HL-60 (cell line): ENCODE measurements at regions not wholly inside any gene's neighbourhood (a gene's known extent, or its start where the extent isn't known, plus 50 kb on each side); places are given as distances from the start of the nearest gene placed in this dataset.

Experiments used
- DNase-seq, 2 experiments: peaks; one replicate each; pipeline ENCODE4 v3.0.0-alpha.2; 2010 to 2020; ENCODE audit warnings: low read depth in 1 of 2, low spot score in 1 of 2
- H3K27ac ChIP-seq: fragments of 250-450 bp; sonication (Bioruptor Pico); replicated peaks from 2 replicates; pipeline ENCODE4 v1.5.1; 2020; ENCODE audit warnings: mild to moderate bottlenecking, moderate library complexity
- H3K27me3 ChIP-seq: fragments of 250-450 bp; sonication (Bioruptor Pico); 2 replicates; pipeline ENCODE4 v1.5.1; 2021; ENCODE audit warnings: mild to moderate bottlenecking, moderate library complexity; ENCODE audit not compliant: insufficient read depth, poor library complexity, severe bottlenecking
- H3K4me3 ChIP-seq: replicated peaks from 2 replicates; pipeline ENCODE4 v1.5.1; 2011; ENCODE audit warnings: mild to moderate bottlenecking, control low read depth, low read length; ENCODE audit not compliant: insufficient read depth
- CTCF ChIP-seq: IDR thresholded peaks from one replicate; pipeline ENCODE4 v1.5.1; 2011; ENCODE audit warnings: low read length, control low read depth, inconsistent platforms; ENCODE audit not compliant: insufficient read depth
- GABPA ChIP-seq: IDR thresholded peaks from 2 replicates; pipeline ENCODE4 v1.6.1; 2012; ENCODE audit warnings: low read depth
- POLR2AphosphoS5 ChIP-seq: IDR thresholded peaks from 2 replicates; pipeline ENCODE4 v1.6.1; 2012; ENCODE audit warnings: low read depth
- REST ChIP-seq: IDR thresholded peaks from 2 replicates; pipeline ENCODE4 v1.6.1; 2012; ENCODE audit warnings: low read depth; ENCODE audit not compliant: insufficient replicate concordance
- SPI1 ChIP-seq: IDR thresholded peaks from 2 replicates; pipeline ENCODE4 v1.6.1; 2012; ENCODE audit warnings: low read depth, mild to moderate bottlenecking, borderline replicate concordance

GRCh38 chr12:67568055-67568454 is 80.5 kb upstream of the DYRK2 start:
- TF ChIP-seq POLR2AphosphoS5 = no peak
- no peak for TF ChIP-seq CTCF
- TF ChIP-seq SPI1 = no peak
- TF ChIP-seq GABPA = no peak
- TF ChIP-seq REST = no peak

GRCh38 chr12:67572492-67572891 is 76.1 kb upstream of the DYRK2 start:
- DNase-seq = no peak
- no peaks in the 10 kb centered on the region for H3K27me3 ChIP-seq
- H3K27ac ChIP-seq = no peak overlapping the region
- no peak overlapping the region for H3K4me3 ChIP-seq
- TF ChIP-seq GABPA (no peak), POLR2AphosphoS5 (no peak), CTCF (no peak), SPI1 (no peak), REST (no peak)

More at GRCh38 chr12:67568055-67568454, 80.5 kb upstream of the DYRK2 start:
- DNase-seq = no peak
- no peaks in the 10 kb centered on the region for H3K27me3 ChIP-seq
- H3K4me3 ChIP-seq = no peak overlapping the region
- H3K27ac ChIP-seq = no peak overlapping the region

GRCh38 chr12:67573566-67573965 is 75.0 kb upstream of the DYRK2 start:
- Histone ChIP-seq H3K4me3 (no peak overlapping the region), H3K27ac (no peak overlapping the region), H3K27me3 (no peaks in the 10 kb centered on the region)
- no peak for DNase-seq
- no peak for TF ChIP-seq GABPA
- no peak for TF ChIP-seq POLR2AphosphoS5
- no peak for TF ChIP-seq REST
- TF ChIP-seq CTCF = no peak
- no peak for TF ChIP-seq SPI1
